ENCODE measurements at regions not wholly inside any gene's neighbourhood (a gene's known extent, or its start where the extent isn't known, plus 50 kb on each side); places are given as distances from the start of the nearest gene placed in this dataset.

- no peak for DNase-seq (ENCODE audit: low spot score)
Measured at GRCh38 chr11:95717314-95717713, 72.3 kb downstream of the FAM76B start.

DNA sequence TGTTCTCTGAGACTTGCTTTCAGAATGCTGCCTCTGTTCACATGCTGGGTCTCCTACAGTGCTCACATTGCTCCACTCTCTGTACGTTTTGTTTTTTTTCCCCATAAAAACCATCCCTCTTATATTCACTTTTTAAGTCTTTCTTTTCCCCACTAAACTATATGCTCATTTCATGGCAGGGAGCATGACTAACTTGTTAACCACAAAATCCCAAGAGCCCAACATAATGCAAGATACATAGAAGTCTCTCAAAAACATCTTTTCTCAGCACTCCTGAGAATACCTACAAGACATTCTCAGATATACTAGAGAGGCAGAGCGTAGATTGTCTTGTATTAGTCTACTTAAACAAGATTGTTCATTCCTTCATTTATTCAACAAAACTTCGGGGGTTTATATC is 73.3 kb downstream of the FAM76B start:
- DNase-seq (ENCODE audit: low spot score) = no peak

DNA sequence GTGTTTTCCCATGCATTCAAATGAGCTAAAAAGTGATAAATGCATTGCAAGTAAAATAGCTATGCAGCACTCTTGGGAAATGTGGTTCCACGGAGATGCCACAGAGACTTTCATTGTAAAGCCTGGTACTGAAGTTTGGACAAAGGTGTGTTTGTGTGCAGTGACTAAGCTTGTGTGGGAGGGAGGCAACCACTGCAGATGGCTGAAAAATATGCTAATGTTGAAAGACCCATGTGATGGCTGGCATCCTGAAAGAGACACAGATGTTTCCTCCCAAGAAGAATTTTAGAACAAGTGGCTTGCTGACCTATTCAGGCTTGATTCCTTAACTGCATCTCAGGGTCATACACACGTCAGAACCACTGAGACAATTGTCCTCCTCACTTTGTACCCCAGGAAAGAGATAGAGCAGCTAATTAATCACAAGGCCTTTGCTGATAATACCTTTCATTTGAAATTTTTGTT is 73.8 kb downstream of the FAM76B start:
- no peak for DNase-seq (ENCODE audit: low spot score)

GRCh38 chr11:95714843-95715776 is 74.5 kb downstream of the FAM76B start:
- no peak for DNase-seq (ENCODE audit: low spot score)

DNA sequence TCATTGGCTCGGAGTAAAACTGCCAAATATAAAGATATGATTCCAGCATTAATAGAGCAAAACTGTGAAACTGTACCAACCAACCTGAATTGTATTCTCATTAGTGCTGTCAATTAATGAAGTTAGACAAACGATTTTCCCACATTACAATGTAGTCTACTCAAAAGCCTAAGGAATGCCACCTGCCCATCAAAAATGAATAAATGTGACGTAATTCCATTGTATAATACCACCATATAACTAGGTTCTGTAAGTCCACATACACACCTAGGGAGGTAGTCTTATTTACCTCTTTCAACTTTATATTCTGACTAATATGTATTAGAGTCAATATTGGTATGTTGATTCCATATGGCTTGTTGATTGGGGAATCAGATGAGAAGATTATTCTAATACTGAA is 76.2 kb downstream of the FAM76B start:
- no peak for DNase-seq (ENCODE audit: low spot score)

- no peak for DNase-seq (ENCODE audit: low spot score)
Measured at GRCh38 chr11:95711945-95712221, 77.7 kb downstream of the FAM76B start.

DNA sequence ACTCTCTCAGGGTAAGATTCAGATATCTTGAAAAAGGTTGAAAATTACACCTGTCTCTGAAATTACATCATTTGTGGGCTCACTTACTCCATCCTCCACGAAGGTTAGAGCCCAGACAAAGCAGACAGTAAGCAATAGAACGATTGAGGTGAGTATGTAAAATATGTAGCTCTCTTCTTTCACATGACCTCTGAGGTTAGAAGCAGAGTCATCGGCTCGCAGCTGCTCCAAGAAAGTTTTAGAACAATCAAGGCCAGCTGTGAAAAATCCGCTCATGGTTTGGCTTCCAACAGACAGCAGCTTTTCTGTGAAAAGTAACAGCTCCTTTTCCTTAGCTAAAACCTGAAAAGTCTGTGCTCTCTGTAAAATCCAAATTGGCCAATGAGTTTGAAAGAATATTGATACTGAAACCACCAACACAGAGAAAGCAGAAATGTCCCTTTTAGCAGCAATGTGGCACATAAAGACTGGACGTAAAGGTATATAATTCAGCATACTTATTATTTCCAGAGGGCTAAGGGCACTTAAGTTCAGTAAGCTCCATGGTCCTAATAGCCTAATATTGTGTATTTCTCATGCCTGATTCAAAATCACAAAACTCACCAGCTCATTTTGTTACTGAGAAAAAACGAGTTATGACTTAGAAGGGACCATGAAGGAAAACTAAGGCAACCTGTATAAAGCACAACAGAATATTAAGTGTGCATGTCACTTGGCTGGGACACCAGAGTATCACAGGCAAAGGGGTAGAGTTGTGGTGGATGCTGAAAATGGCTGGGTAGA is 78.2 kb downstream of the FAM76B start:
- DNase-seq (ENCODE audit: low spot score) = no peak

- DNase-seq (ENCODE audit: low spot score) = no peak
Measured at GRCh38 chr11:95708681-95709080, 80.9 kb downstream of the FAM76B start.

GRCh38 chr11:95706974-95707387 is 82.6 kb downstream of the FAM76B start:
- no peak for DNase-seq (ENCODE audit: low spot score)

DNA sequence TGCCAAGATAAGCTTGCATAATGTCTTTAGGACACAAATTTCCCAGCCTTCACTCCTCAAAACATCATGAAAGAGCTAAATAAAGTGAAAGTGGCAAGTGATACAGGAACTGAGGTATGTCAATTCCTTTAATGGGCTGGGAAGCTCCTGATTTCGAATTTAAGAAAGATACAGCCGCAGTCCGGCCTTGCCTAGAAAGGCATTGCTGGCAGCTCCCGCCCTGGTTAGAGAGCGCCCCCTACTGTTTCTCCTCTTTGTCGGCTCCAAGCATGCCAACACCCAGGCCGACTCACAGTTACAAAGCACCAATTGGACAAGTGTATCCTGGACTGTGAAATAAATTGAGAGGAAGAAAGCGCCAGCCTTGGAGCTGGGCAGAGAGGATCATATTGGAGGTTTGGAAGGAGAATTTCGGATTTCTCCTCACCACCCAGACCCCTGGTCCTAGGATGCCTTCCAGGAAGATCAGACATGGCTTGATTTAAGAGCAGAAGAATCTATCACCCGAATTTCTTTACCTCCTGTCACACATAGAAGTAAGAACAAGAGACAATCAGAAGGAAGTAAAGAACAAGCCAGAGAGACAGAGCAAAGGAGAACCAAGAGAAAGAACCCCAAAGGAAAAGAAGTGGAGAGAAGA is 84.0 kb downstream of the FAM76B start:
- DNase-seq (ENCODE audit: low spot score) = peak; percentile 41

- no peak for DNase-seq (ENCODE audit: low spot score)
Measured at GRCh38 chr11:95704865-95705264, 84.7 kb downstream of the FAM76B start.

DNA sequence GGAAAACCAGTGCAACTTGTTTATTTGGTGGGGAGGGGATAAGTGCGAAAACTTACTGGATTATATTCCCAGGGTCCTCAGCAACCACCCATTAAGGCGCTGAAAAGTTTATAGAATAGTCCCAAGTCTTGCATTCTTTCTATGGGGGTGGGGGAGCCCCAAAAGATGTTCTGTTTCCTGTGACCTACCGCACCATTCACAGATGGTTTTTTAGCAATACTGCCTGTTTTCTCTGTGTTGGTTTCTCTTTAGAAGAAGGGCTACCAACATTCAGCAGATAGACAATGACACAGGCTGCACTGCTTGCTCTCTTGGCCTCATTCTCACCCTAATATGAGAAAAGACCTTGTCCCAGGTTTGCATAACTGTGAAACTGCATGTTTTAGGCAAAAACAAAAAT is 86.5 kb downstream of the FAM76B start:
- no peak for DNase-seq (ENCODE audit: low spot score)

GRCh38 chr11:95702526-95702925 is 87.1 kb downstream of the FAM76B start:
- DNase-seq (ENCODE audit: low spot score) = no peak

- DNase-seq (ENCODE audit: low spot score) = no peak
Measured at GRCh38 chr11:95700471-95700817, 89.1 kb downstream of the FAM76B start.

- no peak for DNase-seq (ENCODE audit: low spot score)
Measured at GRCh38 chr11:95699631-95700470, 89.7 kb downstream of the FAM76B start.

GRCh38 chr11:95698676-95699557 is 90.7 kb downstream of the FAM76B start:
- no peak for DNase-seq (ENCODE audit: low spot score)

- DNase-seq (ENCODE audit: low spot score) = no peak
Measured at GRCh38 chr11:95697614-95698408, 91.8 kb downstream of the FAM76B start.

GRCh38 chr11:95695181-95695580 is 94.4 kb downstream of the FAM76B start:
- DNase-seq (ENCODE audit: low spot score) = no peak

DNA sequence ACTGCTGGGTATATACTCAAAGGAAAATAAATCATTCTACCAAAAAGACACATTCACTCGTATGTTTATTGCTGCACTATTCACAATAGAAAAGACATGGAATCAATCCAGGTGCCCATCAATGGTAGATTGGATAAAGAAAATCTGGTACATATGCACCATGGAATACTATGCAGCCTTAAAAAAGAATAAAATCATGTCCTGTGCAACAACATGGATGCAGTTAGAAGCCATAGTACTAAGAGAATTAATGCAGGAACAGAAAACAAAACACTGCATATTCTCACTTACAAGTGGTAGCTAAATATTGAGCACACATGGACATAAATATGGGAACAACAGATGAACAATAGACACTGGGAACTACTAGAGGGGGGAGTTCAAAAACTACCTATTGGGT is 96.3 kb downstream of the FAM76B start:
- DNase-seq (ENCODE audit: low spot score) = no peak
